RKO (cell line): ENCODE measurements at regions not wholly inside any gene's neighbourhood (a gene's known extent, or its start where the extent isn't known, plus 50 kb on each side); places are given as distances from the start of the nearest gene placed in this dataset.

ENCODE experiments used
- DNase-seq: peaks from one replicate; pipeline ENCODE4 v3.0.0-alpha.2; 2016; ENCODE audit warnings: low spot score

- no peak for DNase-seq
Observed at GRCh38 chr11:28615542-28615941, 507.4 kb downstream of the METTL15 start.

DNA sequence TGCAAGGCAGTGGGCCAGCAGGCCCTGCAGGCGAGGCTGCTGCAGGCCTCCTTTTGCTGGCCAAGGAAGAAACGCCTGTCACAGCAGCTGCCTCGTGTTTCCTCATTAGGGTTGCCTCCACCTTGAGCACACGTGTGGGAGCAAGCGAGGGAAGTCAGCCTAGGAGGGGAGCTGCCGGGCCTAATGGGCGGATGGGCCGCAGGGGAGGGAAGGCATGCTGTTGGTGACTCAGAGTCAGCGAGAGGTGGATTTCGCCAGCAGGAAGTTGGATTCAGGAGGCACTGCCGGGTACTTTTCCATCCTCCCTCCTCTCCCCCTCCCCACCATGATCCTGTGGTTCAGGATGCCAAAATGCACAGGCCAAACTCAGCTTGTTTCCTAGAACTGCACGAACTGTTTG lies 498.7 kb downstream of the METTL15 start:
- DNase-seq = no peak

GRCh38 chr11:28599656-28600055 lies 491.5 kb downstream of the METTL15 start:
- no peak for DNase-seq

GRCh38 chr11:28598531-28598930 lies 490.3 kb downstream of the METTL15 start:
- DNase-seq = no peak

DNA sequence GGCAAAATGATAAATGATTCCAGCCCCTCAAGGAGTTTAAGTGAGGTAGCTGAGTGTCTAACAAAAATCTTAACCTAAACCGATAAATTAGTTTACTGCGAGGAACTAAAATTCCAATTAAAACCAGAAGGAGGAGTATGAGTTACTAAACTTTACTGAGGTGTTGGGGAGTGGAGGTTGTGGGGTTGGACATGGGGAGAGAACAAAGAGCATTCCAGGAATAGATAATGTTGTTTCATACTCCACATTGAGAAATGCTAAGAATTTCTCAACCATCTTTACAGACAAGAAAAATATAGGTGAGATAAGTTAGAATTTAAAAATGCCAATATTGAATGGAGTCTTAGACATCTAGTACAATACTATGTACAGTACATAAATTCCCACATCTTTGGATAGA lies 488.6 kb downstream of the METTL15 start:
- no peak for DNase-seq

- no peak for DNase-seq
Observed at GRCh38 chr11:28592141-28592540, 484.0 kb downstream of the METTL15 start.

DNA sequence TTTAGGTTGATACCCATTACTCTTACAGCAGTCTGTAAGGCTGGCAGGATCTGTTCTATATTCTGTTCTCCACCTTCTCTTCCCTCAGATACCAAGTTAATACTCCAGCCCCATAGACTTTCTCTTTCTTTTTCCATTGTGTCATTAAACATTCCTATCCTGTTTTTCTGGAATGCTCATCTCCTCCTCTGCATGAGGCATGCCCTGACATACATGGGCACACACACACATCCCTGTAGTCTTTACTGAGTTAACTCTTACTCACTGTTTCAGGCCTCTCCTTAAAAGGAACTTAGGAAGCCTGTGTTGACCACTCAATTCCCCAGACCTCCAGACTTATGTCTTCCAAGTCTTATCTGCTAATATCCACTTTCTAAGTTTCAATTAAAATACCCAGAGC lies 476.8 kb downstream of the METTL15 start:
- DNase-seq = peak; percentile 3

- DNase-seq = no peak
Observed at GRCh38 chr11:28582506-28582905, 474.3 kb downstream of the METTL15 start.

DNA sequence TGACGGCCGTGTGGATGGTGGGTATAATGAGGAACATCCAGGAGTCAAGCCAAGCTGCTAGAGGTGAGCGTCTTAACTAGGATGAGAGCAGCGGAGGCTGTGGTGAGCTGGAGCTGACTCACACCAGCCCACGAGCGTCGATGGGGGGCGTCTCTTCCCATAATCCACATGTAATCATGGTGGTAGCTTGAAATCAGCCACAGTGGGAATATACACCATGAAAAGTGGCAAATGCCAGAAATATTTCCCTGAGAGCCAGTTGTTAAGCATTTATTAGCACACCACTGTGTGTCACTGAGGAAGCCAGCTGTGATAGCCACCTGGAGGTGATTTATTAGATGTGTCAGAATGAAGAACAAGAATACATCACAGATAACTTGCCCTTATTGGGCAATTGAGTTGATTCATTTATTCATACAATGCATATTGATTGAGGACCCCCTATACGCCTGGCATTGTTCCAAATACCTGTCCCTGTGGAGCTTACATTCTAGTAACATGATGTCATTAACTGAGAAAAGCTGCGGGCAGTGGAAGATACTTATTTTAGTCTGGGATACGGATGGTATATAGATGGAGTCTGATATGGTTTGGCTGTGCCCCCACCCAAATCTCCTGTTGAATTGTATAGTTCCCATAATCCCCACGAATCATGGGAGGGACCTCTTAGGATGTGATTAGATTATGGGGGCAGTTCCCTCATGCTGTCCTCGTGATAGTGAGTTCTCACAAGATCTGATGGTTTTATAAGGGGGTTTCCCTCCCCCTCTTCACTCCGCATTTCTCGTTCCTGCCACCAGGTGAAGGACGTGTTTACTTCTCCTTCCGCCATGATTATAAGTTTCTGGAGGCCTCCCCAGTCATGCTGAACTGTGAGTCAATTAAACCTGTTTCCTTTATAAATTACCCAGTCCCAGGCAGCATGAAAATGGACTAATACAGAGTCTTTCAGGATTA lies 473.4 kb downstream of the METTL15 start:
- DNase-seq = peak; percentile 27

DNA sequence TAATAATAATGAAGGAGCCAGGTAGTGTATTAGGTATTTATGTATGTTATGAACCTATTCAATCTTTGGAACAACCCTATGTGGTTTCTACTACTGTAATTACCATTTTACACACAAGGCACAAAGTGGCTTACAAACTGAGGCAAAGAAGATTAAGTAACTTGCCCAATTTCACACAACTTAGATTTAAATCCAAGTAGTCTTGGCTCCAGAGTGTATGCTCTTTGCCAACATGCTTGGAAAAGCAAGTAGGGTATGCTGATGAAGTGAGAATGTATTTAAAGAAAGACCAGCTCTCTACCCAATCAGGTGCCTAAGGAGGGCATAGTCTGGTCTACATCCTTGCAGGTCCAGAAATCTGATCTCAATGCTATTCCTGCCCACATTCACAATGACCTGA lies 463.2 kb downstream of the METTL15 start:
- DNase-seq = no peak

GRCh38 chr11:28569106-28569505 lies 460.9 kb downstream of the METTL15 start:
- DNase-seq = no peak

GRCh38 chr11:28566339-28567089 lies 458.3 kb downstream of the METTL15 start:
- no peak for DNase-seq

DNA sequence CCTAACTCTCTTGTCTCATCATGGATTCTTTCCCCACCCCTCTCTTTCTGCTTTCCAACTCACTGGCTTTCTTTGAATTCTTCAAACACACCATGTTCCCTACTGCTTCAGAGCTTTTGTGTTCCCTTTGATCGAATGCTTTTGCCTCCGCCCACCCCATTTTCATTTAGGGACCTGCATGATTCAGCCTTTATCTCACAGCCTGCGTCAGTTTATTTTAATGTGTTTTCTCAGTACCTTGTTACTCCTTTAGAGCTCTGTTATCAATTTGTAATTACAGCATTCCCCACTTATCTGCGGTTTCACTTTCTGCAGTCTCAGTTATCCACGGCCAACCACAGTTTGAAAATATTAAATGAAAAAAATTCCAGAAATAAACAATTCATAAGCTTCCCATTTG lies 451.3 kb downstream of the METTL15 start:
- DNase-seq = no peak

- DNase-seq = no peak
Observed at GRCh38 chr11:28547321-28547741, 439.1 kb downstream of the METTL15 start.

DNA sequence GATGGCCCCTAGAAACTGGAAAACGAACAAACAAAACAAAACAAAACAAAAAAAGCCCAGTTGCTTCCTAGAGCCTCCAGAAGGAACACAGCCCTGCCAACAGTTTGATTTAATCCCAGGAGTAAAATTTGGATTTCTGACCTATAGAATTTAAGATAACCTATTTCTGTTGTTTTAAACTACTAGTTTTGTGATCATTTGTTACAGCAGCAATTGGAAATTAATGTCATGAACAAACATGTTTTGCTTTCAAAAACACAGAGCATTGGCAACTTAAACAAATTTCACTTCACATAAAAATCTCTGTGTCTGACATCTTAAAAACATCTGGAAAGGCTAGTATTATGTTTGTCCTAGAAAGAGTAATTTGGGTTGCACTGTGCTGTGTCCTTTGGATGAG lies 437.3 kb downstream of the METTL15 start:
- no peak for DNase-seq

DNA sequence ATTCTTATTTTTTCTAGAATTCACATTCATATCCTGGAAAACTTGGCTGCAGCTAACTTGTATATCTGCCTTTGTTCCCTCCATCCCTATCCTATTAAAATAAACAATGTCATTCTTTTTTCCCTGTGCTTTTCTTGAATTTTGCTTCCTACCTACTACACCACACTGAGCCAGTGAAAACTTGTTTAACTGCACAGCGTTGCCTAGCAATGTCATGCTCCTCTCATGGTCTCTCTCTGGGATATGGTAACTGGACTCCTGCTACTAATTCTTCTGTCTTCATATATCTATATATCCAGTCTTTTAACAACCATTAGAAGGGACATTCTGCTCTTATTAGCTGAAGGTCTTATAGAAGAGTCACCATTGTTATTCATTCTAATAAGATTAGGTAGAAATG lies 434.4 kb downstream of the METTL15 start:
- no peak for DNase-seq

DNA sequence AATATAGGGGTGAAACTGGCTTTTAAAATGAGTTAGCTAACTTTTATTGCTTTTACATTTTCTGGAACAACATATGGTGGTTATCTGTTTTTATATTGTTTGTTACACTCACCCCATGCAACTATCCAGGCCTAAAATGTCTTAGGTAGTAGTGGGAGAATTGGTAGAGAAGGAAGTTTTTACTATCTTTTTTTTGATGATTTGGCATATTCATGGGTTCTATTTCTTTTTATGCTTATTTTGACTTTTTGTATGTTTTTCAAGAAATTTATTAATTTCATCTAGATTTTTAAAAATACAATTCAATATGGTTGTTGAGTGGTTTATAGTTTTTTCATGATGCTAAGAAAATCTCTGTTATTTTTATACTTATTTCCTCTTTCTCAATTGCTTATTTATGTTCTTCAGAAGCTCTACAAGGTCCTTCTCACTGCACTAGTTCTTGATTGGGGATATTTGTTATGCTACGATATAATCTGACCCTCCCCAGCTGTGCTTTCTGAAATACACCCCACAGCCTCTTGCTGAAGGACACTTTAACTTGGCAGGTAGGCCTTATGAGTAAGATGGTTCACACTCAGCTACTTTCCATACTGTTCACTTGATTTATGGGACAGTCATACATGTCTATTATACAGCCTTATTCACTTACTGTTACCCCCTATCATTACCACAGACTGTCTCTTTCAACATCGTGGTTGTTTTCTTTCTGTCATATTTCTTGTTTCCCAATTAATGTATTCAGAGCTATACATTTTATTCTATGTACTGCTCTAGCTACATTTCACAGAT lies 431.2 kb downstream of the METTL15 start:
- DNase-seq = no peak

DNA sequence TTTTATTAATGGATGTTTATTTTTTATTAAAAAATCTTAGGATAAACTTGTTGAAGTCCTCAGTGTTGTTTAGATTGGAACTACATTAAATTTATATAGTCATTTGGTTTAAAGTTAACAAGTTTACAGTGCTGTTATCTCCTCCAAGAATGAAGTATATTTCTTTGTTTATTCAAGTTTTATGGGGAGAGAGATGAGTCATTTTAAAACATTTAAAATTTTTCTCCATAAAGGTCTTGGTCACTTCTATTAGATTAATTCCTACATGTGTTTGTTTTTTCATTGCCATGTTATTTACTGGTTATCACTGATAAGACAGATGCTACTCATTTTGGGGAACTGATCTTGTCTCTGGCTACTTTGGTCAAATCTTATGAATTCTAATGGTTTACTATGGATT lies 429.6 kb downstream of the METTL15 start:
- DNase-seq = no peak

DNA sequence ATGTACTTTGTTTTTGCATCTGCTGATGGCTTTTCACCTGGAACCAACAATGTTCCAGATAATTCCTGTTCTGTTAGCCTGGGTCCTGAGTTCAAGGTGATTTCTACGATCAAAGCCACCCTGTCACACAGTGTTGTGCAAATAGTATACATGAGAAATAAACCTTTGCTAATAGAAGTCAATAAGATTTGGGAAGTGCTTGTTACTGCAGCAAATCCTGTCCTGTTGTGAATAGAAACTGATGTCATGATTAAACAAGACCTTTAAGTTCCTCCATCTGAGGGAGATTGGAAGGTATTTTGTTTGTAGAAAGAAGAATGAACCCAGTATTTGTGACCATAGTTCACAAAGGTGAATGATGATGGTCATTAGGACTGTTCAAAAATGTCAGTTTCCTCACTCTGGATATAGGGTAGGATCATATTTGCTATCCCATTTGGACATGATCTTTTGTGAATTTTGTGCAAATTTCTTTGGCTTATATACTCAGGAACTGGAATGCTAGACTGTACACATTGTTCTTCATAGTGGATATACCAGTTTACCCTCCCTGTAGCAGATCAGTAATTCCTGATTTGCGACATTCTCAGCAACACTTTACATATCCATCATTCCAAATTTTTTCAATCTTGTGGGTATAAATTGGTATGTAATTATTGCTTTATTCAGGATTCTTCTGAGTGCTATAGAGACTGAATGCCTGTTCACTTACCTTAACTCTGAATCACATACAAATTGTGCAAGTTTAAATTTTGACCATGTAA lies 428.5 kb downstream of the METTL15 start:
- no peak for DNase-seq

GRCh38 chr11:28535677-28536076 lies 427.5 kb downstream of the METTL15 start:
- DNase-seq = peak; percentile 40

- peak; percentile 50 for DNase-seq
Observed at GRCh38 chr11:28529540-28530410, 421.6 kb downstream of the METTL15 start.
